HepG2 (cell line): ENCODE measurements at regions not wholly inside any gene's neighbourhood (a gene's known extent, or its start where the extent isn't known, plus 50 kb on each side); places are given as distances from the start of the nearest gene placed in this dataset.

Experiments used
- ATAC-seq: fragments of 200-7000 bp; cut with Tn5 transposase; 3 replicates; pipeline ENCODE4 v1.9.1; 2020; ENCODE audit warnings: mild to moderate bottlenecking, moderate library complexity
- BruUV-seq: library from RNA; stranded (reverse); fragments of 400-500 nt; replicated peaks from 2 replicates; lab custom pipeline; 2021; lab: Mats Ljungman, UMichigan
- CTCF ChIA-PET: fragments of 300-600 bp; formaldehyde crosslinking; extraction: SDS; loops from one replicate; lab custom pipeline; 2021; ENCODE audit warnings: low total read pairs, inconsistent platforms, low intra/inter-chr PET ratio; lab: Yijun Ruan, JAX
- POLR2A ChIA-PET: fragments of 350-600 bp; sonication (Branson Sonifier 250); formaldehyde crosslinking; loops from one replicate; lab custom pipeline; 2020; ENCODE audit warnings: antibody characterized with exemption, inconsistent platforms; lab: Yijun Ruan, JAX
- DNase-seq: peaks from one replicate; pipeline ENCODE4 v3.0.0-alpha.2; 2015; ENCODE audit warnings: low spot score
- FAIRE-seq: peaks from 3 replicates; lab custom pipeline; 2011; peaks lifted over from hg19 to GRCh38; lab: Jason Lieb, UNC
- H2AFZ ChIP-seq: one replicate; pipeline ENCODE4 v1.6.1; 2011; ENCODE audit warnings: low read length, inconsistent platforms
- H3K27ac ChIP-seq: fragments of 300-600 bp; 3 replicates; pipeline ENCODE4 v1.8.0; 2011; ENCODE audit warnings: mixed run types, mild to moderate bottlenecking, mixed read lengths, low read length, inconsistent platforms; ENCODE audit not compliant: insufficient read depth; ENCODE audit errors: extremely low read length
- H3K27me3 ChIP-seq, 2 experiments: fragments of 200-600 bp in 1 of 2; 2 replicates in 1 of 2; 3 replicates in 1 of 2; pipeline versions ENCODE4 v1.6.0 to v1.8.0; 2011; ENCODE audit warnings: low read length in 2 of 2, mild to moderate bottlenecking in 2 of 2, moderate library complexity in 2 of 2, inconsistent platforms in 1 of 2; ENCODE audit not compliant: insufficient read depth in 2 of 2, control insufficient read depth in 1 of 2
- H3K36me3 ChIP-seq, 2 experiments: fragments of 200-600 bp in 1 of 2; replicated peaks in 1 of 2; 2 replicates in 1 of 2; 3 replicates in 1 of 2; pipeline versions ENCODE4 v1.5.1 to v1.8.0; 2011; ENCODE audit warnings: low read length in 2 of 2, inconsistent platforms in 1 of 2; ENCODE audit not compliant: insufficient read depth in 2 of 2, control insufficient read depth in 1 of 2
- H3K4me1 ChIP-seq: 2 replicates; pipeline ENCODE4 v1.5.1; 2012; ENCODE audit warnings: low read length, inconsistent platforms; ENCODE audit not compliant: insufficient read depth
- H3K4me2 ChIP-seq: 2 replicates; pipeline ENCODE4 v1.6.0; 2011; ENCODE audit warnings: low read depth, low read length, inconsistent platforms
- H3K4me3 ChIP-seq, 3 experiments: fragments of 200-600 bp in 1 of 3; sonication (generic), shearing (Covaris generic) in 1 of 3; replicated peaks in 1 of 3; 2 replicates each; pipeline ENCODE4 v1.5.1; 2011 to 2016; ENCODE audit warnings: low read length in 3 of 3, inconsistent platforms in 2 of 3, low read depth in 2 of 3, mild to moderate bottlenecking in 2 of 3, control low read depth in 1 of 3, mixed read lengths in 1 of 3; ENCODE audit not compliant: insufficient read depth in 1 of 3
- H3K79me2 ChIP-seq: one replicate; pipeline ENCODE4 v1.6.1; 2011; ENCODE audit warnings: low read length, inconsistent platforms; ENCODE audit not compliant: insufficient read depth
- H3K9ac ChIP-seq: 2 replicates; pipeline ENCODE4 v1.6.0; 2011; ENCODE audit warnings: mild to moderate bottlenecking, low read depth, low read length, inconsistent platforms; ENCODE audit not compliant: insufficient read depth
- H3K9me3 ChIP-seq: 2 replicates; pipeline ENCODE4 v1.5.1; 2012; ENCODE audit warnings: mild to moderate bottlenecking, low read length
- H4K20me1 ChIP-seq: 2 replicates; pipeline ENCODE4 v1.6.0; 2011; ENCODE audit warnings: inconsistent platforms, mild to moderate bottlenecking, low read length, moderate library complexity; ENCODE audit not compliant: insufficient read depth
- CBX2 ChIP-seq, 2 experiments: fragments of 200-600 bp in 1 of 2; sonication (generic); formaldehyde crosslinking in 1 of 2; IDR thresholded peaks; 2 replicates each; pipeline versions ENCODE4 v1.7.0 to v1.8.1; 2018 to 2022; ENCODE audit warnings: low read depth in 2 of 2, low read length in 1 of 2, mild to moderate bottlenecking in 1 of 2, missing genetic modification reagents in 1 of 2
- ELF4 ChIP-seq: sonication (generic); formaldehyde crosslinking; IDR thresholded peaks from 2 replicates; pipeline ENCODE4 v1.5.0; 2020; ENCODE audit warnings: missing genetic modification reagents, mild to moderate bottlenecking, moderate library complexity, borderline replicate concordance
- HIVEP1 ChIP-seq: sonication (generic); formaldehyde crosslinking; IDR thresholded peaks from 2 replicates; pipeline ENCODE4 v1.4.0; 2020; ENCODE audit warnings: mild to moderate bottlenecking, missing genetic modification reagents
- HNRNPL ChIP-seq: fragments of 200-400 bp; formaldehyde crosslinking; IDR thresholded peaks from 2 replicates; pipeline ENCODE4 v1.6.1; 2017; ENCODE audit warnings: mild to moderate bottlenecking, low read depth, low read length
- KAT7 ChIP-seq: IDR thresholded peaks from 2 replicates; pipeline ENCODE4 v1.6.1; 2018; ENCODE audit warnings: borderline replicate concordance, missing compliant biosample characterization
- MAFF ChIP-seq: IDR thresholded peaks from 2 replicates; pipeline ENCODE4 v1.6.1; 2011; ENCODE audit warnings: low read depth, low read length, improper control_type of control experiment
- MAFK ChIP-seq, 2 experiments: IDR thresholded peaks in 1 of 2; conservative IDR thresholded peaks in 1 of 2; 2 replicates each; pipeline ENCODE4 v1.6.1; 2011; ENCODE audit warnings: improper control_type of control experiment in 2 of 2, low read length in 2 of 2
- MTF2 ChIP-seq: sonication (generic); formaldehyde crosslinking; IDR thresholded peaks from 2 replicates; pipeline ENCODE4 v1.5.0; 2020; ENCODE audit warnings: missing genetic modification reagents, borderline replicate concordance
- MXD4 ChIP-seq: IDR thresholded peaks from 2 replicates; pipeline ENCODE4 v1.6.1; 2016; ENCODE audit warnings: mild to moderate bottlenecking, missing biosample characterization, missing genetic modification reagents
- PHF8 ChIP-seq: sonication (generic); formaldehyde crosslinking; IDR thresholded peaks from 2 replicates; pipeline ENCODE4 v1.5.0; 2020; ENCODE audit warnings: missing genetic modification reagents
- SMARCE1 ChIP-seq: fragments of 450-650 bp; IDR thresholded peaks from 2 replicates; pipeline ENCODE4 v1.6.1; 2017; ENCODE audit warnings: borderline replicate concordance
- XBP1 ChIP-seq: sonication (generic); formaldehyde crosslinking; IDR thresholded peaks from 2 replicates; pipeline ENCODE4 v1.5.0; 2020; ENCODE audit warnings: missing genetic modification reagents
- ZBTB21 ChIP-seq: sonication (generic); formaldehyde crosslinking; IDR thresholded peaks from 2 replicates; pipeline ENCODE4 v1.4.0; 2020; ENCODE audit warnings: missing genetic modification reagents
- ZNF121 ChIP-seq: sonication (generic); formaldehyde crosslinking; IDR thresholded peaks from 2 replicates; pipeline ENCODE4 v1.5.0; 2020; ENCODE audit warnings: mild to moderate bottlenecking, missing genetic modification reagents
- ZNF205 ChIP-seq: IDR thresholded peaks from 2 replicates; pipeline ENCODE4 v1.6.1; 2018; ENCODE audit warnings: missing biosample characterization, missing genetic modification reagents
- ZNF431 ChIP-seq: sonication (generic); formaldehyde crosslinking; IDR thresholded peaks from 2 replicates; pipeline ENCODE4 v1.9.0; 2022; ENCODE audit warnings: missing genetic modification reagents, low read depth, mild to moderate bottlenecking, borderline replicate concordance
- ZNF615 ChIP-seq: sonication (generic); formaldehyde crosslinking; IDR thresholded peaks from 2 replicates; pipeline ENCODE4 v1.5.0; 2020; ENCODE audit warnings: mild to moderate bottlenecking, missing genetic modification reagents, borderline replicate concordance
- ZNF839 ChIP-seq: sonication (generic); formaldehyde crosslinking; IDR thresholded peaks from 2 replicates; pipeline ENCODE4 v1.4.0; 2020; ENCODE audit warnings: missing genetic modification reagents, mild to moderate bottlenecking, borderline replicate concordance
- ZNF891 ChIP-seq: sonication (generic); formaldehyde crosslinking; IDR thresholded peaks from 2 replicates; pipeline ENCODE4 v1.5.0; 2020; ENCODE audit warnings: mild to moderate bottlenecking, missing genetic modification reagents
- ZZZ3 ChIP-seq: sonication (generic); formaldehyde crosslinking; IDR thresholded peaks from 2 replicates; pipeline ENCODE4 v1.4.0; 2020; ENCODE audit warnings: missing genetic modification reagents, mild to moderate bottlenecking, borderline replicate concordance
- in situ Hi-C: cut with HindIII; loops from 2 replicates; pipeline ENCODE4 v1.10.0; 2017; ENCODE audit warnings: low pct_unique_long_range_greater_than_20kb; ENCODE audit not compliant: extremely low pct_ligation_motif_present
- intact Hi-C: fragments of 100-400 bp; cut with micrococcal nuclease; formaldehyde crosslinking; loops from one replicate; pipeline ENCODE4 v1.10.0; 2022; ENCODE audit not compliant: unreplicated experiment
- TF ChIP-seq, protein P1 (sequence below): sonication (generic); formaldehyde crosslinking; conservative IDR thresholded peaks from 2 replicates; pipeline ENCODE4 v1.8.0; 2022; ENCODE audit warnings: missing genetic modification reagents
- TF ChIP-seq, protein P2 (sequence below): sonication (generic); formaldehyde crosslinking; IDR thresholded peaks from 2 replicates; pipeline ENCODE4 v1.4.0; 2020; ENCODE audit warnings: missing genetic modification reagents

DNA sequence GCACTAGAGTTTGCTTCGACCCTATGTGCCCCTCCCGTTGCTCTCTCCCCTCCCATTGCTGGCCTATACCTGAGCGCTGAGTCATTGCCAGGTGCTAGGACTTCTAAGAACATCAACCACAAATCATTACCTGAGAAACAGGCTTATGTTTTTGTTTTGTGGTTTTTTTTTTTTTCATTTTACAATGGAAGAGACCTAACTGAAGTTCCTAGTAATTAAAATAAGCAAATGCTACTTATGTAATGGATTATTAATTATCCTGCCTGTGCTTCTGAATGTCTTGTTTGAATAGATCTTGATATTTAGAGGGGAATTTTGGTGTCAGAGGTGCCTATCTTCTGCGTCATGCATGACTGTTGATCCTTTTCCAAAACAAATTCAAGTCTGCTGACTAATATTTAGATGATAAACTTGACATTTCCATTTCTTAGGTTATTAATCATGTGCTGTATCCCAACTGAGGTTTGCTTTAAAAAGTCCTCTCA, 275.4 kb upstream of the CPEB2 start (continued):
- TF ChIP-seq, protein P1, sequence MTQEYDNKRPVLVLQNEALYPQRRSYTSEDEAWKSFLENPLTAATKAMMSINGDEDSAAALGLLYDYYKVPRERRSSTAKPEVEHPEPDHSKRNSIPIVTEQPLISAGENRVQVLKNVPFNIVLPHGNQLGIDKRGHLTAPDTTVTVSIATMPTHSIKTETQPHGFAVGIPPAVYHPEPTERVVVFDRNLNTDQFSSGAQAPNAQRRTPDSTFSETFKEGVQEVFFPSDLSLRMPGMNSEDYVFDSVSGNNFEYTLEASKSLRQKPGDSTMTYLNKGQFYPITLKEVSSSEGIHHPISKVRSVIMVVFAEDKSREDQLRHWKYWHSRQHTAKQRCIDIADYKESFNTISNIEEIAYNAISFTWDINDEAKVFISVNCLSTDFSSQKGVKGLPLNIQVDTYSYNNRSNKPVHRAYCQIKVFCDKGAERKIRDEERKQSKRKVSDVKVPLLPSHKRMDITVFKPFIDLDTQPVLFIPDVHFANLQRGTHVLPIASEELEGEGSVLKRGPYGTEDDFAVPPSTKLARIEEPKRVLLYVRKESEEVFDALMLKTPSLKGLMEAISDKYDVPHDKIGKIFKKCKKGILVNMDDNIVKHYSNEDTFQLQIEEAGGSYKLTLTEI (CRISPR knock-in tag) = no peak
- TF ChIP-seq ZNF121 (no peak), MXD4 (CRISPR knock-in tag) (no peak), ZNF839 (CRISPR knock-in tag) (no peak), ELF4 (CRISPR knock-in tag) (no peak), ZNF431 (CRISPR knock-in tag) (no peak)
- TF ChIP-seq, protein P2, sequence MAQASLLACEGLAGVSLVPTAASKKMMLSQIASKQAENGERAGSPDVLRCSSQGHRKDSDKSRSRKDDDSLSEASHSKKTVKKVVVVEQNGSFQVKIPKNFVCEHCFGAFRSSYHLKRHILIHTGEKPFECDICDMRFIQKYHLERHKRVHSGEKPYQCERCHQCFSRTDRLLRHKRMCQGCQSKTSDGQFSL = no peak

DNA sequence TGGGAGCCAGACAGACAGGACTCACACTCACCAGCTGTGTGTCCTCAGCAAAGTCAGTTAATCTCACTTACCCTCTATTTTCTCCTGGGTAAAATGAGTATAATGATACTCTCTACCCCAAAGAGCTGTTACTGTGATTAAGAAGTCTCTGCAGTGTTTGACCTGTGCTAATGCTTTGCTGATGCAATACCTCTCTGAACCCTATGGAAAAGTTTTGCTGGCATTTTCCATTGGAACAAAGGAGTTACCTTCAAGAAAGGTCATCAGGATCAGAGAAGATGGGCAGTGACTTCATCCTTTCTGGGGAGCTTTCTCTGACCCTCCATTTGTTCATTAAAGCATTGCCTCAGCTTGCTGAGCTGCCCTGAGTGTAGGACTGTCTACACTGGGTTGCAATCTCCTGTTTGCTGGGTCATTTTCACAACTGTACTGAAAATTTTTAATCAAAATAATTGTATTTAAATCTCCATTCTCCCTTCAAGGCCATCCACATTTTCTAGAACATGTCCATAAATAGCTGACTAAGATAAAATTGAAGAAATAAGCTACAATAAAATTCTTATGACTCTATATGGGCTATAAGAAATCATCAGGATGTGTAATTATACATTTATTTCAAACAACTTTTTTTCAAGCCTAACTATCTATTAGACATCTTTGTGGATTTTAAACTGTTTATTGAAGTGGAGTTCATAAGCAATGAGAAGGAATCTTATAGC, 272.8 kb upstream of the CPEB2 start:
- no peak overlapping the region for H3K4me2 ChIP-seq
- TF ChIP-seq MAFK (conservative IDR thresholded peaks at IDR 0.05 in 1 of 2, IDR thresholded peaks at IDR 0.05 in 1 of 2; ENCODE audit: low read length in 2 of 2) (peak; percentile 66 to 84), MTF2 (CRISPR knock-in tag) (no peak), CBX2 (IDR thresholded peaks at IDR 0.05; ENCODE audit: low read depth, low read length) (no peak), CBX2 (CRISPR knock-in tag; IDR thresholded peaks at IDR 0.05; ENCODE audit: low read depth) (no peak), MAFF (peak; percentile 71), ZNF891 (CRISPR knock-in tag) (no peak), KAT7 (CRISPR knock-in tag) (no peak), ZNF615 (no peak), HIVEP1 (CRISPR knock-in tag) (no peak), ZBTB21 (no peak), HNRNPL (no peak), SMARCE1 (no peak), ZNF205 (no peak), ZZZ3 (no peak), XBP1 (CRISPR knock-in tag) (no peak), PHF8 (CRISPR knock-in tag) (no peak)
- POLR2A ChIA-PET = no interaction called here
- H3K4me1 ChIP-seq = no peaks in the 10 kb centered on the region
- H4K20me1 ChIP-seq = no peaks in the 10 kb centered on the region
- H2AFZ ChIP-seq = no peak overlapping the region
- intact Hi-C loops (no loop called here), in situ Hi-C loops (no loop called here)
- no peak overlapping the region for H3K9ac ChIP-seq
- no peak overlapping the region for H3K27ac ChIP-seq
- H3K9me3 ChIP-seq = peaks cover 38% of the 10 kb centered on the region
- no peaks in the 10 kb centered on the region for H3K36me3 ChIP-seq
- DNase-seq = no peak
- no peaks in the 10 kb centered on the region for H3K79me2 ChIP-seq
- no TSS peak for BruUV-seq
- no peaks in the 10 kb centered on the region for H3K27me3 ChIP-seq
- no peak for FAIRE-seq
- no peak overlapping the region for H3K4me3 ChIP-seq
- CTCF ChIA-PET = no interaction called here
- no peak for ATAC-seq
